Kidney (tissue), 13 donors: ENCODE measurements at regions not wholly inside any gene's neighbourhood (a gene's known extent, or its start where the extent isn't known, plus 50 kb on each side); places are given as distances from the start of the nearest gene placed in this dataset.

Source experiments
- DNase-seq, 5 donors: peaks; one replicate each; pipeline ENCODE4 v3.0.0-alpha.2; 2013 to 2020
- FAIRE-seq: peaks from 2 replicates; lab custom pipeline; 2012; peaks lifted over from hg19 to GRCh38; lab: Jason Lieb, UNC
- H3K27ac ChIP-seq, 2 donors: one replicate each; pipeline ENCODE4 v1.7.0; 2013; ENCODE audit warnings: low read depth in 2 of 2, low read length in 2 of 2, inconsistent platforms in 1 of 2
- H3K27me3 ChIP-seq: one replicate; pipeline ENCODE4 v1.7.1; 2013; ENCODE audit warnings: low read length, inconsistent platforms; ENCODE audit not compliant: control insufficient read depth, insufficient read depth
- H3K36me3 ChIP-seq, 3 donors: one replicate each; pipeline versions ENCODE4 v1.7.0 to v1.7.1; 2013; ENCODE audit warnings: low read length in 3 of 3, control low read depth in 1 of 3, inconsistent platforms in 1 of 3; ENCODE audit not compliant: insufficient read depth in 3 of 3, control insufficient read depth in 2 of 3
- H3K4me1 ChIP-seq, 3 donors: one replicate each; pipeline versions ENCODE4 v1.7.0 to v1.7.1; 2013; ENCODE audit warnings: low read length in 3 of 3, inconsistent platforms in 1 of 3, low read depth in 1 of 3; ENCODE audit not compliant: control insufficient read depth in 2 of 3, insufficient read depth in 2 of 3
- H3K4me3 ChIP-seq, 3 donors: one replicate each; pipeline versions ENCODE4 v1.7.0 to v1.8.1; 2013; ENCODE audit warnings: low read length in 3 of 3, control low read depth in 1 of 3, inconsistent platforms in 1 of 3
- H3K9ac ChIP-seq, 3 donors: one replicate each; pipeline versions ENCODE4 v1.7.0 to v1.7.1; 2013; ENCODE audit warnings: low read length in 3 of 3, control low read depth in 1 of 3, inconsistent platforms in 1 of 3
- H3K9me3 ChIP-seq, 3 donors: one replicate each; pipeline versions ENCODE4 v1.7.0 to v1.7.1; 2013; ENCODE audit warnings: low read length in 3 of 3, control low read depth in 1 of 3, inconsistent platforms in 1 of 3; ENCODE audit not compliant: control insufficient read depth in 2 of 3, insufficient read depth in 1 of 3
- CTCF ChIP-seq: IDR thresholded peaks from 3 replicates; pipeline ENCODE4 v1.5.1; 2012; ENCODE audit warnings: mild to moderate bottlenecking, moderate library complexity, borderline replicate concordance; ENCODE audit not compliant: insufficient read depth; ENCODE audit errors: extremely low read depth
- intact Hi-C: fragments of 100-400 bp; cut with DNase I; formaldehyde crosslinking; loops from one replicate; pipeline ENCODE4 v1.11.1; 2022
- donor health status: control.
- donor health status: control.
- donor health status: control.
- donor health status: control.
- donor health status: control.
- donor health status: DM: yes; HTN: yes; CAD: no.
- donor health status: Normal renal cell carcinoma (clear cell type).

GRCh38 chr6:1495344-1495743, 106.0 kb downstream of the FOXF2 start:
- Histone ChIP-seq H3K27ac (no peak overlapping the region), H3K9ac (no peak overlapping the region), H3K27me3 (no peaks in the 10 kb centered on the region), H3K36me3 (no peaks in the 10 kb centered on the region), H3K9me3 (peaks cover 0 to 9% (median 0%) of the 10 kb centered on the region in 3 donors), H3K4me3 (no peak overlapping the region), H3K4me1 (no peaks in the 10 kb centered on the region)
- DNase-seq (no peak), FAIRE-seq (no peak)
- no peak for TF ChIP-seq CTCF
- intact Hi-C loops, result no loop called here

GRCh38 chr6:1496092-1496491, 106.7 kb downstream of the FOXF2 start:
- Histone ChIP-seq H3K36me3 (no peaks in the 10 kb centered on the region), H3K27me3 (no peaks in the 10 kb centered on the region), H3K9ac (no peak overlapping the region), H3K4me1 (no peaks in the 10 kb centered on the region), H3K4me3 (no peak overlapping the region), H3K27ac (no peak overlapping the region), H3K9me3 (peaks cover 0 to 9% (median 0%) of the 10 kb centered on the region in 3 donors)
- no peak for TF ChIP-seq CTCF
- DNase-seq, result no peak
- FAIRE-seq, result no peak
- intact Hi-C loops, result no loop called here

GRCh38 chr6:1496836-1497760, 107.7 kb downstream of the FOXF2 start:
- peak in 4 of 5 donors; percentile 46 to 65 (median 58) for DNase-seq
- H3K27me3 ChIP-seq, result no peaks in the 10 kb centered on the region
- intact Hi-C loops, result no loop called here
- FAIRE-seq, result no peak
- H3K9ac ChIP-seq, result no peak overlapping the region
- no peak overlapping the region for H3K27ac ChIP-seq
- no peak for TF ChIP-seq CTCF
- H3K4me3 ChIP-seq, result no peak overlapping the region
- H3K36me3 ChIP-seq, result no peaks in the 10 kb centered on the region
- peaks cover 0 to 9% (median 0%) of the 10 kb centered on the region in 3 donors for H3K9me3 ChIP-seq
- H3K4me1 ChIP-seq, result no peaks in the 10 kb centered on the region
